Astrocyte of the cerebellum (primary cell): ENCODE measurements at regions not wholly inside any gene's neighbourhood (a gene's known extent, or its start where the extent isn't known, plus 50 kb on each side); places are given as distances from the start of the nearest gene placed in this dataset.
A peak's percentile ranks its signal among the peaks of the same experiment; 100 is the strongest.

Source experiments
- DNase-seq: peaks from one replicate; pipeline ENCODE4 v3.0.0-alpha.2; 2011; ENCODE audit warnings: low read depth
- H3K4me3 ChIP-seq: 2 replicates; pipeline ENCODE4 v1.5.1; 2011; ENCODE audit warnings: mild to moderate bottlenecking, low read depth, low read length, moderate library complexity
- in situ Hi-C: cut with HindIII; loops from 2 replicates; pipeline ENCODE4 v1.10.0; 2017; ENCODE audit warnings: low sequenced_read_pairs
- TF ChIP-seq, protein P1 (sequence below): IDR thresholded peaks from 2 replicates; pipeline ENCODE4 v1.5.1; 2012; ENCODE audit warnings: low read length, low read depth, moderate library complexity, mild to moderate bottlenecking; ENCODE audit errors: missing control alignments

DNA sequence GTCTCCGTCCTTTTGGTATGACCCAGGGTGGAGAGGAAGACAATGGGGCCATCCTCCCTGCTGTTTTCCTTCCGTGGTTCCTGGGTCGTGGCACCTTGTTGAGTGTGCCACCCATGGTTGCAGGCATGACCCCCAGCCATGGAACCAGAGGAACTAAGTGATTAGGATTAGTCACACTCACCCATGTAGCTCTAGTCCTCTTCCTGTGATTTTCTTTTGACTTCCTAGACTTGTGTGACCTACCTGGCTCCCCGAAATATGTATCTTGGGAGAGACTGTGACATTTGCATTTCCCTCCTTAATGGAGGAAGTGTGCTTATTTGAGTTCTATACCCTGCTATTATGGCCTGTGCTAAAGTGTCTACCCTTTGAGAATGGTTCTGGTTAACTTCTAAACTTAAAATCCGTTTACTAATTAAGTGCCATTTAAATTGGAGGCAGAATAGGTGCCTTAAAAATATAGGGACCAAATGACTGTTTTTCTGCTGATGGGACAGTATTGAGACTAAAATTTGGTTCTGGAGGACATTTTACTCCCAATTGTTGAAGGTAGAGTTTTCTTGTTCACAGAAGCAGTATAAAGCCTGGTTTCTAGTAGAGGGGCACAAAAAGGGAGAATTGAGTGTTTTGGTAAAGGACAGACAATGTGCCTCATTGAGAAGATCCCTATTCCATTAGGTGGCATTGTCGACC lies 545.6 kb downstream of the HDGFL1 start:
- in situ Hi-C loops = no loop called here
- TF ChIP-seq, protein P1, sequence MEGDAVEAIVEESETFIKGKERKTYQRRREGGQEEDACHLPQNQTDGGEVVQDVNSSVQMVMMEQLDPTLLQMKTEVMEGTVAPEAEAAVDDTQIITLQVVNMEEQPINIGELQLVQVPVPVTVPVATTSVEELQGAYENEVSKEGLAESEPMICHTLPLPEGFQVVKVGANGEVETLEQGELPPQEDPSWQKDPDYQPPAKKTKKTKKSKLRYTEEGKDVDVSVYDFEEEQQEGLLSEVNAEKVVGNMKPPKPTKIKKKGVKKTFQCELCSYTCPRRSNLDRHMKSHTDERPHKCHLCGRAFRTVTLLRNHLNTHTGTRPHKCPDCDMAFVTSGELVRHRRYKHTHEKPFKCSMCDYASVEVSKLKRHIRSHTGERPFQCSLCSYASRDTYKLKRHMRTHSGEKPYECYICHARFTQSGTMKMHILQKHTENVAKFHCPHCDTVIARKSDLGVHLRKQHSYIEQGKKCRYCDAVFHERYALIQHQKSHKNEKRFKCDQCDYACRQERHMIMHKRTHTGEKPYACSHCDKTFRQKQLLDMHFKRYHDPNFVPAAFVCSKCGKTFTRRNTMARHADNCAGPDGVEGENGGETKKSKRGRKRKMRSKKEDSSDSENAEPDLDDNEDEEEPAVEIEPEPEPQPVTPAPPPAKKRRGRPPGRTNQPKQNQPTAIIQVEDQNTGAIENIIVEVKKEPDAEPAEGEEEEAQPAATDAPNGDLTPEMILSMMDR = no peak
- no peak for DNase-seq

DNA sequence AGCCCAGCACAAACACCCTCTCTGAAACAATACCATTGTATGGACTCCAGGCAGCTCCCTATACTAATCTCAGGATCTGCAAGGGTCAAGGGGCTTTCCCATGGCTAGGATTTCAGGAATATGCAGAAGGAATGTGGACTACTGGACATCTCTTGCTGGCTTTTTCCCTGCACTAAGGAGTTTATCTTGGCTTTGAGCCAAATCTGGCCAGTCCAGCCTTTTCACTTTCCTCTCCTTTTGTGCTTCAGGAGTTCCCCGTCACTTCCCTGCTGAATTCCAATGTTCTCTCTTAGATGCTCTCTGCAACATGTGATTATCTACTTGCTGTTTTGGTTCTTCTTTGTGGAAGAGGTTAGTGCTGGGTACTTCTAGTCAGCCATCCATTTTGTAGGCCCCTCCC lies 568.2 kb downstream of the HDGFL1 start:
- TF ChIP-seq, protein P1 = no peak
- DNase-seq = peak; percentile 33
- no peak overlapping the region for H3K4me3 ChIP-seq
- in situ Hi-C loops = no loop called here

More for the DNA sequence above, 545.6 kb downstream of the HDGFL1 start:
- H3K4me3 ChIP-seq = no peak overlapping the region

DNA sequence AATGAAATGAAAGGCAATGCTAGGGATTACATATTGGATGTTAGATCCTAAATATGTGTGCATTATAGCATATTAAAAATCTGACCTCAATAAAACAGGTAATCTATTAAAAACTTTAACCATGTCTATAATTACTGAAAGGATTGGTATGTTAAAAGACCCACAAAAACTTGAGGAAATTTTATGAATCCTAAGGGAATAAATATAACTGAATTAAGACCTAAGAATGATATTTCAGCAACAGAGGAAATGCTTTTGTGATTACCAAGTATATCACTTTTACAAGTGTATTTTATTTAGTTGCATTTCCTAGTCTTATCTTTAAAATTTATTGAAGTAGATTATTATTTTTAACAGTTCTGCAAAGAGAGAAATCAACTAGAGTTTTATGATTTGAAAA lies 571.5 kb downstream of the HDGFL1 start:
- no peak for DNase-seq
- in situ Hi-C loops = no loop called here
- no peak overlapping the region for H3K4me3 ChIP-seq
- TF ChIP-seq, protein P1 = no peak

DNA sequence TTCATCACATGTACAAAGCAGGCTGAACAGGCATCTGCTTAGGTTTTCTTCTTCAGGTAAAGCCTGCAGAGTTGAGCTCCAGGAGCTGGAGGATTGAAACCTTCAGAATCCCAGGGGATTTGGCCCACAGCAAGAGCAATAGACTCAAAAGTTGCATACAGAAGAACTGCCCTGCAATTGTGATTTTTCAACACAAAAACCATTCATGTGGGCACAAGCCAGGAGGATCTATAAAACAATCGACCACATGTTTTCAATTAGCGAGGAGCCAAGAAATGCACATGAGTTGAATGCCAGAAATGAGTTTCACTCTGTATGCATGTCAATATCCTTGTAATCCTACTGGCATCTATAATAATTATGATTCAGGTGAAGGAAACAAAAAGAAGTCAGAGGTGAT lies 576.4 kb downstream of the HDGFL1 start:
- TF ChIP-seq, protein P1 = no peak
- DNase-seq = peak; percentile 39
- no peak overlapping the region for H3K4me3 ChIP-seq
- in situ Hi-C loops = no loop called here

DNA sequence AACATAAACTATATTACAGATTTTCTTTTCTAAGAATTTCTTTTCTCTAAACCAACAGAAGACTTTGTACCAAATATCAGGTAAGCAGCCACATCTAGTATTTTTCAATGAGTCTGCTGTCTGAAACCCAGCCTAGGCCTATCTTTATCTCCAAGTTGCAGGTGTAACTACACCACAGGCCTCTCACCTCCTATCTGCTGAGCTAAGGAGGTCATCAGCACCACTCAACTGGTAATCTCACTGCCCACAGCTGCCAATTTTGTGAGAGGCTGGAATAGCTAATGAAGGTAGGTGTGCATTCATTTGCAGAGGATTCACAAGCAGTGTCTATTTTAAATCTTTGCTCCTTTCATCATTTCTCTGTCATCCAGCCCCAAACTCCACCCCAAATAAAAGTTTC lies 584.8 kb downstream of the HDGFL1 start:
- in situ Hi-C loops = no loop called here
- no peak for DNase-seq
- no peak overlapping the region for H3K4me3 ChIP-seq
- TF ChIP-seq, protein P1 = no peak

DNA sequence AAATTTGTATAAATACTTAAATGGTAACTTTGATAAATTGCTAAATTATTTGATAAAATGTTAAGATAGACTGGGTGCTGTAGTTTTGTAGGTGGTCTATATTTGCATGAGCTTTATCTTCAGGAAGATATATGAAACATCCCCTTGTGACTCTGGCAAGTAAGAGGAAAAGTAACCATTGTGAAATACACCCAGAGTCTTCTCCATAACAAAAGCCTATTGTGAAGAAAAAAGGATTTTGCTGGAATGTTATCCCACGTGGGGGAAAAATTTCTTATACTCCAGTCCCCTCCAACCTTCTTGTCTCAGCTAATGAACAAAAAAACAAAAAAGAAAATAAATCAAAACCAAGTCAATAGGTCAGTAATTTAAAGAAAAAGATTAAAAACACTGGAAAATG lies 600.7 kb downstream of the HDGFL1 start:
- no peak overlapping the region for H3K4me3 ChIP-seq
- DNase-seq = no peak
- TF ChIP-seq, protein P1 = no peak
- in situ Hi-C loops = no loop called here

DNA sequence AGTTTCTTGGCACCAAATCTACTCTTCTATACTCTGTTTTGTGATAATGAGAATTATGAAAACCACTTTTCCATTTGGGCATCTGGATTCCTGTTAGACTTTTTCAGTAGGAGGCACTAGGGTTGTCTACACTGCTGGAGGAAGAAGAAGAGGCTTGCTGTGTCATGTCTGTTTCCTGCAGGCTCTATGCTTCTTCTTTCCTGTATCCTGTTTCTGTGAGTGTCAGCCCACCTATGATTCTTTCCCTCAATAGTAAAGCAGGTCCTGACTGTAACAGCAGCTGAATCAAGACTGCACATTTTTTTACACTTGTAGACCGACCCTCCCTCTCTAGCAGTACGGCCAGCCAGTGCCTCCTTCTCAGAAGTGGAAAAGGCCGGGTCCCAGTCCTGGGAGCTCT lies 603.9 kb downstream of the HDGFL1 start:
- DNase-seq = no peak
- in situ Hi-C loops = no loop called here
- no peak overlapping the region for H3K4me3 ChIP-seq
- TF ChIP-seq, protein P1 = no peak
